Tibial nerve (tissue), 4 donors: ENCODE measurements at regions not wholly inside any gene's neighbourhood (a gene's known extent, or its start where the extent isn't known, plus 50 kb on each side); places are given as distances from the start of the nearest gene placed in this dataset.

ENCODE experiments used
- DNase-seq, 2 donors: peaks; one replicate each; pipeline ENCODE4 v3.0.0-alpha.2; 2019; ENCODE audit warnings: low spot score in 2 of 2
- H3K27ac ChIP-seq, 4 donors: fragments of 200-600 bp; sonication (generic) in 3 of 4; one replicate each; pipeline ENCODE4 v1.5.1; 2017 to 2019; ENCODE audit warnings: mild to moderate bottlenecking in 1 of 4
- H3K27me3 ChIP-seq, 2 donors: fragments of 200-600 bp; sonication (generic) in 1 of 2; one replicate each; pipeline versions ENCODE4 v1.5.1 to v1.6.0; 2017 to 2019
- H3K36me3 ChIP-seq, 3 donors: fragments of 200-600 bp; sonication (generic); one replicate each; pipeline ENCODE4 v1.5.1; 2018 to 2019
- H3K4me1 ChIP-seq, 4 donors: fragments of 200-600 bp; sonication (generic) in 3 of 4; one replicate each; pipeline ENCODE4 v1.5.1; 2017 to 2019
- H3K4me3 ChIP-seq, 4 donors: fragments of 200-600 bp; sonication (generic) in 3 of 4; one replicate each; pipeline ENCODE4 v1.5.1; 2017 to 2019; ENCODE audit warnings: mild to moderate bottlenecking in 1 of 4, moderate library complexity in 1 of 4
- H3K9me3 ChIP-seq, 4 donors: fragments of 200-600 bp; sonication (generic) in 3 of 4; one replicate each; pipeline ENCODE4 v1.5.1; 2017 to 2019
- EP300 ChIP-seq, 2 donors: sonication (generic); formaldehyde crosslinking; IDR thresholded peaks; one replicate each; pipeline ENCODE4 v1.6.1; 2017; ENCODE audit warnings: antibody characterized with exemption in 2 of 2, mild to moderate bottlenecking in 1 of 2
- POLR2A ChIP-seq, 2 donors: fragments of 450-650 bp; IDR thresholded peaks; one replicate each; pipeline ENCODE4 v1.6.1; 2017; ENCODE audit warnings: antibody characterized with exemption in 2 of 2, mild to moderate bottlenecking in 2 of 2, moderate library complexity in 2 of 2
- WGBS, 2 donors: methylation state at CpG; one replicate each; pipeline ENCODE4 v1.1.5; 2018; 5-methylcytosine and 5-hydroxymethylcytosine counted together
- TF ChIP-seq, protein P1 (sequence below), 5 experiments: fragments of 200-600 bp in 3 of 5; fragments of 450-650 bp in 2 of 5; sonication (generic) in 3 of 5; IDR thresholded peaks; one replicate each; pipeline ENCODE4 v1.5.1; 2016 to 2019; ENCODE audit warnings: antibody characterized with exemption in 5 of 5, mild to moderate bottlenecking in 3 of 5, moderate library complexity in 2 of 5

DNA sequence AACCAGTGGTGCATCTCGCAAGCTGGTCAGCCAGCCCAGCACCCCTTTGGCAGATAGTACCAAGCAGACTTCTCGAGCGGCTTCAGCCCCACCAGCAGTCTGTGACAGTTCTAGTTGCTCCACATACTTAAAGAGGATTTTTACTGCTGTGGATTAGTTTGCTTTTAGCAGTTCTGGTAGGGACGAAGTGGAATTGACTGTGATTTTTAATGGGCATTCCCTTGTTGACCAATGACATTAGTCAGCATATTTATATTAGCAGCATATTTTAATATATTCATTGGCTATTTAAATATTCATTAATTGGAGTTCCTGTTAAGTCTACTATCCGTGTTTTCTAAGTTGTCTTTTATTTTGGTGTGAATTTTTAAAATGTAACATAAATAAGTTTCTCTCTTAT is 500.9 kb upstream of the FAT1 start:
- DNase-seq = no peak
- no peaks in the 10 kb centered on the region for H3K27me3 ChIP-seq
- TF ChIP-seq, protein P1, sequence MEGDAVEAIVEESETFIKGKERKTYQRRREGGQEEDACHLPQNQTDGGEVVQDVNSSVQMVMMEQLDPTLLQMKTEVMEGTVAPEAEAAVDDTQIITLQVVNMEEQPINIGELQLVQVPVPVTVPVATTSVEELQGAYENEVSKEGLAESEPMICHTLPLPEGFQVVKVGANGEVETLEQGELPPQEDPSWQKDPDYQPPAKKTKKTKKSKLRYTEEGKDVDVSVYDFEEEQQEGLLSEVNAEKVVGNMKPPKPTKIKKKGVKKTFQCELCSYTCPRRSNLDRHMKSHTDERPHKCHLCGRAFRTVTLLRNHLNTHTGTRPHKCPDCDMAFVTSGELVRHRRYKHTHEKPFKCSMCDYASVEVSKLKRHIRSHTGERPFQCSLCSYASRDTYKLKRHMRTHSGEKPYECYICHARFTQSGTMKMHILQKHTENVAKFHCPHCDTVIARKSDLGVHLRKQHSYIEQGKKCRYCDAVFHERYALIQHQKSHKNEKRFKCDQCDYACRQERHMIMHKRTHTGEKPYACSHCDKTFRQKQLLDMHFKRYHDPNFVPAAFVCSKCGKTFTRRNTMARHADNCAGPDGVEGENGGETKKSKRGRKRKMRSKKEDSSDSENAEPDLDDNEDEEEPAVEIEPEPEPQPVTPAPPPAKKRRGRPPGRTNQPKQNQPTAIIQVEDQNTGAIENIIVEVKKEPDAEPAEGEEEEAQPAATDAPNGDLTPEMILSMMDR (IDR thresholded peaks at IDR 0.05) = no peak
- TF ChIP-seq EP300 (IDR thresholded peaks at IDR 0.05) = no peak
- no peak for TF ChIP-seq POLR2A (IDR thresholded peaks at IDR 0.05)
- H3K36me3 ChIP-seq = no peaks in the 10 kb centered on the region
- H3K27ac ChIP-seq = no peak overlapping the region
- H3K4me3 ChIP-seq = no peak overlapping the region
- WGBS, 2 donors = 68 to 80% methylated on average over 5 of the region's 5 CpGs
- H3K4me1 ChIP-seq = no peaks in the 10 kb centered on the region
- H3K9me3 ChIP-seq = no peaks in the 10 kb centered on the region

DNA sequence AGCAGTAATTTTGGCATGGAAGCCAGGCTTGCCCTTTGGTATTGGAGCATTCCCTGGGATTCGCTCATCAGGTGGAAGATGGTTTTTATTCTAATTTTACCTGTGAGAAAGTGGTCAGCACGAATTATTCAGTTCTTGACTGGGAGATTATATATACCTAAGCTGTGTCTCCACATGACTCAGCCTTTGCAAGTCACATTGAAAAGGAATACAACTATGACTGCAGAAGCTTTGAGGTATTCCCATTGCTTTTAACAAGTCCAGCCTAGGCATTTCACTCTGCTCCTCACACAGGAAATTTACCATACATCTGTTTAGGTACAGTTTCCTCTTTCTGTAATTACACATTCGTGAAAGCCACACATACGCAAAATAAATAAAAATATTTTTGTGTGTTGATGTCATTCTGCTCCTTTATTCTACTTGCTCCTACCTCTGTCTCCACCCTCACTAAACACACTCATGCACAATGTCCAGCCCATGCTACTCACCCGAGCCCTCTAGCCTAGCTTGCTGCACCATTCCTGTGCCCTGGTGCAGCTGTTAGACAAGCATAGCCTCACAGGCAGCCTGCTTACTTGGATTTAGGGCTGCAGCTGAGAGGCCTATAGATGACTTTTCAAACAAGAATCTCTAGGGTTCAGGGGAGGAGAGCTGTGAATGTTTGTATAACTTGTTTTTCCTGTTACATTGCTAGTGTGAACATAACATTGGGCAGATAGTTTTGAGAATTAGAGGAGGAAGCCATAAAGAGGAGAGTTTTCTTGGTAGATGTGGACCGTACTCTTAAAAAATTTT is 504.4 kb upstream of the FAT1 start:
- Histone ChIP-seq H3K27me3 (no peaks in the 10 kb centered on the region), H3K27ac (no peak overlapping the region), H3K4me1 (no peaks in the 10 kb centered on the region), H3K36me3 (no peaks in the 10 kb centered on the region), H3K9me3 (no peaks in the 10 kb centered on the region), H3K4me3 (no peak overlapping the region)
- WGBS, 2 donors = 78 to 83% methylated on average over 6 of the region's 6 CpGs
- no peak for DNase-seq
- no peak for TF ChIP-seq EP300 (IDR thresholded peaks at IDR 0.05)
- TF ChIP-seq, protein P1 (IDR thresholded peaks at IDR 0.05) = no peak
- TF ChIP-seq POLR2A (IDR thresholded peaks at IDR 0.05) = no peak

DNA sequence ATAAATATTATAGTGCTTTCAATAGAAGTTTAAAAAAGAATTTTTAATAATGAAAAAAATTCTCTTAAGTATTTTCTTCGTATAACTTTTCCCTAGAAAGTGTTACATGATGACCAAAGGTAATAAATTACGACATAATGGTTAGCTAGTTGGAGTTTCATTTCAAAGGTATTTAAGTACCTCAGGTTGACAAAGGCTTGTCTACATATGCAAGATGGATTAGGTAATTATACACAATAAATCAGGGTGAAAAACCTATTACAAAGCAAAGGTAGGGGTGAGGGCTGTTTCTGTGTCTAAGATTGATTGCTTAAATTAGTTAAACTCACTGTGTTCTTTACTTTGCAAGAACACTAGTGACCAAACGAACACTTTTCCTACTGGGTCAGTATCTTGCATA is 508.5 kb upstream of the FAT1 start:
- no peaks in the 10 kb centered on the region for H3K9me3 ChIP-seq

DNA sequence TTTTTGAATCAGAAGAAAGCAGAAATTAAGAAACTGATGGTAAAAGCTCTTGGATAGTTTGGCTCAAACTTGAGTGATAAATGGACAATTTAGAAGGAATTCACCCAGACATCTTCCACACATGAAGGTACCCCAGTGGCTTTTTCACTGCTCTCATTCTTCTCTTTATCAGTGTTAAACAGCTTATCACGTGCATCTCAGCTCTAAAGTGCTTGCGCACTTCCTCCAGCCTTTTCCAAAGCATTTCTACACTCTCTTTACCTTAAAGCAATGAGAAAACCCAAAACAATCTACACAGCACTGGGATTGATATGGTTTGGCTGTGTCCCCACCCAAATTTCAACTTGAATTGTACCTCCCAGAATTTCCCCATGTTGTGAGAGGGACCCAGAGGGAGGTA is 509.1 kb upstream of the FAT1 start:
- Histone ChIP-seq H3K4me1 (no peaks in the 10 kb centered on the region), H3K27me3 (no peaks in the 10 kb centered on the region), H3K27ac (no peak overlapping the region), H3K4me3 (no peak overlapping the region), H3K36me3 (no peaks in the 10 kb centered on the region), H3K9me3 (no peaks in the 10 kb centered on the region)
- 78 to 91% methylated on average over 2 of the region's 2 CpGs for WGBS, 2 donors
- no peak for DNase-seq
- no peak for TF ChIP-seq EP300 (IDR thresholded peaks at IDR 0.05)
- TF ChIP-seq, protein P1 (IDR thresholded peaks at IDR 0.05) = no peak
- TF ChIP-seq POLR2A (IDR thresholded peaks at IDR 0.05) = no peak

More for the DNA sequence above, 508.5 kb upstream of the FAT1 start:
- Histone ChIP-seq H3K4me3 (no peak overlapping the region), H3K36me3 (no peaks in the 10 kb centered on the region), H3K4me1 (no peaks in the 10 kb centered on the region), H3K27me3 (no peaks in the 10 kb centered on the region), H3K27ac (no peak overlapping the region)
- 74 to 78% methylated on average over 3 of the region's 3 CpGs for WGBS, 2 donors
- no peak for DNase-seq
- TF ChIP-seq, protein P1 (IDR thresholded peaks at IDR 0.05) = no peak
- TF ChIP-seq EP300 (IDR thresholded peaks at IDR 0.05) (no peak), POLR2A (IDR thresholded peaks at IDR 0.05) (no peak)

DNA sequence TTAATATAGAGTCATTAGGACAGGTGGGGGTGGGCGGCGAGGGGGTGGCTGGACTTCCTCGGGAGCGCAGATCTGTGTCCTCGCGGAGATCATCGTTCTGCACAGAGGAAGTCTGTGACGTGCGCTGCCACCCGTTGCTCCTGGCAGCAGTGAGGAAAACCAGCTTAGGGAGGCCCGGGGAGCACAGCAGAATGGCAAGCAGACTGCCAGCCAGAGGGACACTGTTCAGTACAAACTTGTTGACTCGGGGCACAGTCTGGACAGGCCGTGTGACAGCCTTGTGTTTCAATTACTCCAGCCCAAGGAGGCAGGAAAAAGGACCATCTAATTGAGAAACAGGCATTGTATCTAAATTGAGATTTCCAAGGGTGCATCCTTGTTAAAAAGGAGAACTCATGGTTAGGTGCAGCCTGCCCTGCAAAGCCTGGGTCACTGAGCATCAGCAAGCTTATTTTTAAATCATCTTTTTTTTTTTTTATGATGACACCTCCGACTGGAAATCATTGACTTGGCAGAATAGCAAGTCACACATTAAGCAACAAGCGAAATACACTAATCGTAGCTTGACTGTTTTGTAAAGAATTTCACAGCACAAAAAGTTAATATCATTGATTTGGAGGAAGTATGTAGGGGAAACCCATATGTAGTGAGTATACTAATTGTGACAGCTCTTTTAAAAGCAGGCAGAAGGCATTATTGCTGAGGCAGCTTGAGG is 512.0 kb upstream of the FAT1 start:
- 77 to 81% methylated on average over 16 of the region's 16 CpGs for WGBS, 2 donors
- TF ChIP-seq, protein P1 (IDR thresholded peaks at IDR 0.05) = no peak
- TF ChIP-seq POLR2A (IDR thresholded peaks at IDR 0.05) (no peak), EP300 (IDR thresholded peaks at IDR 0.05) (no peak)
- Histone ChIP-seq H3K9me3 (no peaks in the 10 kb centered on the region), H3K4me3 (no peak overlapping the region), H3K36me3 (no peaks in the 10 kb centered on the region), H3K4me1 (no peaks in the 10 kb centered on the region), H3K27ac (no peak overlapping the region), H3K27me3 (no peaks in the 10 kb centered on the region)
- no peak for DNase-seq
